Erythroblast (primary cell): ENCODE measurements at regions not wholly inside any gene's neighbourhood (a gene's known extent, or its start where the extent isn't known, plus 50 kb on each side); places are given as distances from the start of the nearest gene placed in this dataset.

ENCODE experiments used
- GATA1 ChIP-seq: IDR thresholded peaks from 2 replicates; pipeline ENCODE4 v1.6.1; 2011; ENCODE audit warnings: low read depth, mild to moderate bottlenecking, control low read depth, low read length, moderate library complexity
- POLR2A ChIP-seq: IDR thresholded peaks from 2 replicates; pipeline ENCODE4 v1.6.1; 2011; ENCODE audit warnings: mild to moderate bottlenecking, low read length

- no peak for TF ChIP-seq POLR2A
- TF ChIP-seq GATA1: no peak
Measured at GRCh38 chr20:20938599-20938998, 167.6 kb downstream of the LINC00237 start.
